Tibial nerve (tissue), 4 donors: ENCODE measurements at regions not wholly inside any gene's neighbourhood (a gene's known extent, or its start where the extent isn't known, plus 50 kb on each side); places are given as distances from the start of the nearest gene placed in this dataset.

Experiments used
- CTCF ChIP-seq, 5 experiments: fragments of 200-600 bp in 3 of 5; fragments of 450-650 bp in 2 of 5; sonication (generic) in 3 of 5; IDR thresholded peaks; one replicate each; pipeline ENCODE4 v1.5.1; 2016 to 2019; ENCODE audit warnings: antibody characterized with exemption in 5 of 5, mild to moderate bottlenecking in 3 of 5, moderate library complexity in 2 of 5
- EP300 ChIP-seq, 2 donors: sonication (generic); formaldehyde crosslinking; IDR thresholded peaks; one replicate each; pipeline ENCODE4 v1.6.1; 2017; ENCODE audit warnings: antibody characterized with exemption in 2 of 2, mild to moderate bottlenecking in 1 of 2
- POLR2A ChIP-seq, 2 donors: fragments of 450-650 bp; IDR thresholded peaks; one replicate each; pipeline ENCODE4 v1.6.1; 2017; ENCODE audit warnings: antibody characterized with exemption in 2 of 2, mild to moderate bottlenecking in 2 of 2, moderate library complexity in 2 of 2

- TF ChIP-seq CTCF (IDR thresholded peaks at IDR 0.05) (no peak), POLR2A (IDR thresholded peaks at IDR 0.05) (no peak), EP300 (IDR thresholded peaks at IDR 0.05) (no peak)
These were observed 66.9 kb upstream of the UNC5B start for GRCh38 chr10:71145352-71145945.
